Esophagus (tissue), 2 donors: ENCODE measurements at regions not wholly inside any gene's neighbourhood (a gene's known extent, or its start where the extent isn't known, plus 50 kb on each side); places are given as distances from the start of the nearest gene placed in this dataset.

Source experiments
- H3K27ac ChIP-seq, 2 donors: one replicate each; pipeline ENCODE4 v1.5.1; 2013; ENCODE audit warnings: low read depth in 2 of 2, mild to moderate bottlenecking in 2 of 2, inconsistent platforms in 1 of 2, low read length in 1 of 2, moderate library complexity in 1 of 2
- H3K27me3 ChIP-seq, 2 donors: one replicate each; pipeline ENCODE4 v1.6.1; 2013; ENCODE audit warnings: low read length in 2 of 2, control low read depth in 1 of 2, mild to moderate bottlenecking in 1 of 2; ENCODE audit not compliant: insufficient read depth in 2 of 2, control insufficient read depth in 1 of 2
- H3K36me3 ChIP-seq, 2 donors: one replicate each; pipeline ENCODE4 v1.6.1; 2013; ENCODE audit warnings: low read length in 1 of 2; ENCODE audit not compliant: control insufficient read depth in 2 of 2, insufficient read depth in 2 of 2
- H3K4me1 ChIP-seq, 2 donors: one replicate each; pipeline ENCODE4 v1.6.1; 2013; ENCODE audit warnings: low read length in 1 of 2; ENCODE audit not compliant: control insufficient read depth in 2 of 2, insufficient read depth in 2 of 2
- H3K4me3 ChIP-seq, 2 donors: one replicate each; pipeline ENCODE4 v1.5.1; 2013; ENCODE audit warnings: low read length in 2 of 2, mild to moderate bottlenecking in 2 of 2, low read depth in 1 of 2, moderate library complexity in 1 of 2
- H3K9me3 ChIP-seq, 2 donors: one replicate each; pipeline ENCODE4 v1.6.1; 2013; ENCODE audit warnings: mild to moderate bottlenecking in 2 of 2, low read depth in 1 of 2, low read length in 1 of 2, moderate library complexity in 1 of 2; ENCODE audit not compliant: control insufficient read depth in 2 of 2, insufficient read depth in 1 of 2
- WGBS, 2 donors: extraction: QIAGEN DNeasy Blood & Tissue Kit; methylation state at CpG; one replicate each; pipeline ENCODE4 v1.1.7; 2013; 5-methylcytosine and 5-hydroxymethylcytosine counted together
- donor health status: healthy with polysubstance abuse.
- donor health status: Bipolar disorder and iron deficiency.

DNA sequence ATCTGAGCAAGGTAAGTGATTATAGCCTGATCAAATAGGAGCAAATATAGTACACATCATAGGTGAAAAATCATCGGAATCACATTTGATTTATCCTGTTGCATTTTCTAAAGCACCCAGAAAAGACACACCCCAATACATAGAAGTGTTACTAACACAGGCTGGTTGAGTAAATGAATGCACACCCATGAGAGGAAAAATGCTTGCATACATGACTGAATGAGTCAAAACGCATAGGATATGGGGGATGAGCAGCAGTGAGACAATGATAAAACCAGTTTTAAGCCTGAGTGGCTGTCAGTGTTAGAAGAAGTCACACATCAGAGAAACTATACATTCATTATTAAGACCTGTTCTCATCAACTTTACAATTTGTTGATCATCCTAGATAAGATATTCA, 449.6 kb upstream of the CDH20 start:
- Histone ChIP-seq H3K4me1 (no peaks in the 10 kb centered on the region), H3K9me3 (no peaks in the 10 kb centered on the region), H3K4me3 (no peak overlapping the region), H3K27ac (no peak overlapping the region), H3K36me3 (no peaks in the 10 kb centered on the region), H3K27me3 (no peaks in the 10 kb centered on the region)
- 70 to 76% methylated on average over 2 of the region's 2 CpGs for WGBS, 2 donors

GRCh38 chr18:60888071-60888624, 445.1 kb upstream of the CDH20 start:
- Histone ChIP-seq H3K9me3 (no peaks in the 10 kb centered on the region), H3K4me3 (no peak overlapping the region), H3K27me3 (no peaks in the 10 kb centered on the region), H3K27ac (no peak overlapping the region), H3K36me3 (no peaks in the 10 kb centered on the region), H3K4me1 (peaks cover 0 to 4% of the 10 kb centered on the region in 2 donors)
- WGBS, 2 donors: 89 to 94% methylated on average over 6 of the region's 6 CpGs

- H3K27ac ChIP-seq: no peak overlapping the region
- peaks cover 0 to 4% of the 10 kb centered on the region in 2 donors for H3K4me1 ChIP-seq
- H3K36me3 ChIP-seq: no peaks in the 10 kb centered on the region
- no peaks in the 10 kb centered on the region for H3K27me3 ChIP-seq
- WGBS, 2 donors: 67 to 82% methylated on average over 2 of the region's 2 CpGs
- H3K9me3 ChIP-seq: no peaks in the 10 kb centered on the region
- H3K4me3 ChIP-seq: no peak overlapping the region
Measured at GRCh38 chr18:60889442-60889841, 443.8 kb upstream of the CDH20 start.

DNA sequence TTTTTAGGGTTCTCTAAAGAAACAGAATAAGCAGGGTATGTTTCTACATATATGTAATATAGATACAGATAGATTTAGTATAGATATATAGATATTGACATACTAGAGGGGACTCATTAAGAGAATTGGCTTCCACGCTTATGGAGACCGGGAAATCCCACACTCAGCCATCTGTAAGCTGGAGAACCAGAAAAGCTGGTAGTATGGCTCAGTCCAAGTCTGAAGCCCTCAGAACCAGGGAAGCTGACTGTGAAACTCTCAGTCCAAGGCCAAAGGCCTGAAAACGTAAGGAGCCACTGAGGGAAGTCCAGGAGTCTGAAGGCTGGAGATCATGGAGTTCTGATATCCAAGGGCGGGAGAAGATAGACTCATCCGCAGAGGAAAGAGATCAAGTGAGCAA, 441.3 kb upstream of the CDH20 start:
- Histone ChIP-seq H3K9me3 (no peaks in the 10 kb centered on the region), H3K4me1 (peaks cover 0 to 4% of the 10 kb centered on the region in 2 donors), H3K36me3 (no peaks in the 10 kb centered on the region), H3K27ac (peak overlapping the region; percentile 89 to 97), H3K27me3 (no peaks in the 10 kb centered on the region), H3K4me3 (no peak overlapping the region)
- WGBS, 2 donors: 78 to 79% methylated on average over 5 of the region's 5 CpGs

DNA sequence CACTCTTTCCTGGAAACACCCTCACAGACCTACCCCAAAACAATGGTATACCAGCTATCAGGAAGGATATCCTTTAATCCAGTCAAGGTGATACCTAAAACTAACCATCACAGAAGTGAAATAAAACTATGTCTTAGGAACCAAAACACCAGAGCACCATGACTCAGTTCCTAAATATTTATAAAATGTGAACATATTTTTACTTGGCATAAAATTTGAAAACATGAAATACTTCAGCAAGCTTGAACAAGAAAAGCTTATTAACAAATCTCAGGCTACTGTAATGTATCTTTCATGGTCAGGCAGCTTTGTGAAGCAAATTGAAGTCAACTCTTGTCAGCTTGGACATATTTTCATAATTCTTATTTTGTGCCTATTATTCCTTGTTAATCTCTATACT, 440.8 kb upstream of the CDH20 start:
- no peaks in the 10 kb centered on the region for H3K27me3 ChIP-seq
- H3K9me3 ChIP-seq: no peaks in the 10 kb centered on the region
- peaks cover 0 to 4% of the 10 kb centered on the region in 2 donors for H3K4me1 ChIP-seq
- no peaks in the 10 kb centered on the region for H3K36me3 ChIP-seq
- H3K27ac ChIP-seq: peak overlapping the region; percentile 89 to 97
- no peak overlapping the region for H3K4me3 ChIP-seq

GRCh38 chr18:60892855-60893254, 440.4 kb upstream of the CDH20 start:
- no peaks in the 10 kb centered on the region for H3K27me3 ChIP-seq
- WGBS, 2 donors: 51 to 60% methylated on average over 3 of the region's 3 CpGs
- H3K9me3 ChIP-seq: no peaks in the 10 kb centered on the region
- H3K4me1 ChIP-seq: peaks cover 0 to 4% of the 10 kb centered on the region in 2 donors
- no peaks in the 10 kb centered on the region for H3K36me3 ChIP-seq
- H3K4me3 ChIP-seq: no peak overlapping the region
- peak overlapping the region; percentile 72 to 83 for H3K27ac ChIP-seq

DNA sequence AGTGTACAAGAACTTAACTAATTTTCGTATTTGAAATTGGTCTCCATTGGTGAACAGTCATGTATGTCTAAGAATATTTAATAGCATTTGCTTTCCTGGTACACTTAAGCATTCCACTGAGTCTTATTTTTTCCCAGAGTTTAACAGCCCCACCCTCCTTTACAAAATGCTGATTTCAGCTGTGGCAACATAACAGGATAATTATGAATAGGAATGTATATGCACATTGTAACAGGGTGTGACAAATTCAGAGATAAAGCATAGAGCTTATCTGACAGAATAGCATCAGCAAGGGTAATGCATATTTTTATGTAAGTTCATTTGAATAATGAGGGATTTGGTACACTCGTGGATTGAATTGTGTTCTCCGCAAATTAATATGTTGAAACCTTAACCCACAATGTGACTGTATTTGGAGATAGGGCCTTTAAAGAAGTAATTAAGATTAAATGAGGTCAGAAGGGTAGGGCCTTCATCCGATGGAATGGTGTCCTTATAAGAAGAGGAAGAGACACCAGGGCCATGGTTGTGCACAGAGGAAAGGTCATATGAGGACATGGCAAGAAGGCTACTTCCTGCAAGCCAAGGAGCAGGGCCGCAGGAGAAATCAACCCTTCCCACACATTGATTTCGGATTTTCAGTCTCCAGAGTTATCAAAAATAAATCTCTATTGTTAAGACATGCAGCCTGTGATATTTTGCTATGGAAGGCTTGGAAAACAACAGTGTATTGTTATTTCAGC, 439.7 kb upstream of the CDH20 start:
- Histone ChIP-seq H3K4me3 (no peak overlapping the region), H3K4me1 (peaks cover 0 to 4% of the 10 kb centered on the region in 2 donors), H3K27ac (peak overlapping the region; percentile 72 to 85), H3K27me3 (no peaks in the 10 kb centered on the region), H3K9me3 (no peaks in the 10 kb centered on the region), H3K36me3 (no peaks in the 10 kb centered on the region)
- WGBS, 2 donors: 59 to 68% methylated on average over 6 of the region's 6 CpGs

GRCh38 chr18:60894254-60894945, 438.8 kb upstream of the CDH20 start:
- 51 to 60% methylated on average over 8 of the region's 8 CpGs for WGBS, 2 donors
- no peak overlapping the region for H3K4me3 ChIP-seq
- no peaks in the 10 kb centered on the region for H3K9me3 ChIP-seq
- H3K27me3 ChIP-seq: no peaks in the 10 kb centered on the region
- H3K4me1 ChIP-seq: peaks cover 0 to 4% of the 10 kb centered on the region in 2 donors
- no peaks in the 10 kb centered on the region for H3K36me3 ChIP-seq
- H3K27ac ChIP-seq: peak overlapping the region; percentile 72 to 85

- Histone ChIP-seq H3K9me3 (no peaks in the 10 kb centered on the region), H3K4me1 (peaks cover 0 to 4% of the 10 kb centered on the region in 2 donors), H3K27me3 (no peaks in the 10 kb centered on the region), H3K4me3 (no peak overlapping the region), H3K36me3 (no peaks in the 10 kb centered on the region), H3K27ac (peak overlapping the region; percentile 65 to 68)
- 56 to 67% methylated on average over 3 of the region's 3 CpGs for WGBS, 2 donors
Measured at GRCh38 chr18:60895181-60895580, 438.0 kb upstream of the CDH20 start.
